SK-N-SH (cell line): ENCODE measurements at regions not wholly inside any gene's neighbourhood (a gene's known extent, or its start where the extent isn't known, plus 50 kb on each side); places are given as distances from the start of the nearest gene placed in this dataset.

Source experiments
- CTCF ChIA-PET: fragments of 300-600, 350-600 bp; formaldehyde crosslinking; extraction: SDS; loops from one replicate; lab custom pipeline; 2021; lab: Yijun Ruan, JAX
- POLR2A ChIA-PET: fragments of 350-600 bp; sonication (Branson Sonifier 250); formaldehyde crosslinking; extraction: SDS; loops from one replicate; lab custom pipeline; 2020; ENCODE audit warnings: antibody characterized with exemption, inconsistent platforms; lab: Yijun Ruan, JAX
- DNase-seq: peaks from one replicate; pipeline ENCODE4 v3.0.0; 2012
- H2AFZ ChIP-seq: fragments of 200-600 bp; sonication (generic); 2 replicates; pipeline ENCODE4 v1.8.1; 2016; ENCODE audit warnings: antibody characterized with exemption, mild to moderate bottlenecking, low read depth
- H3F3A ChIP-seq: fragments of 200-600 bp; sonication (generic); replicated peaks from 2 replicates; pipeline ENCODE3; 2016; ENCODE audit warnings: antibody characterized with exemption, mild to moderate bottlenecking; ENCODE audit not compliant: insufficient read depth
- H3K27ac ChIP-seq, 2 experiments: fragments of 200-500 bp in 1 of 2; fragments of 200-600 bp in 1 of 2; sonication (Bioruptor generic) in 1 of 2; sonication (generic), shearing (Covaris generic) in 1 of 2; 2 replicates each; pipeline versions ENCODE4 v1.5.1 to v1.6.1; 2014 to 2016; ENCODE audit warnings: low read depth in 2 of 2, inconsistent platforms in 1 of 2, low read length in 1 of 2, mild to moderate bottlenecking in 1 of 2, mixed read lengths in 1 of 2
- H3K27me3 ChIP-seq: fragments of 200-600 bp; sonication (generic), shearing (Covaris generic); 2 replicates; pipeline ENCODE4 v1.6.1; 2016; ENCODE audit warnings: mixed run types; ENCODE audit not compliant: insufficient read depth
- H3K36me3 ChIP-seq, 2 experiments: fragments of 200-500 bp in 1 of 2; fragments of 200-600 bp in 1 of 2; sonication (Bioruptor generic) in 1 of 2; sonication (generic) in 1 of 2; replicated peaks in 1 of 2; 2 replicates each; pipeline versions ENCODE3 to v1.5.1; 2014 to 2016; ENCODE audit warnings: low read length in 1 of 2, mild to moderate bottlenecking in 1 of 2; ENCODE audit not compliant: insufficient read depth in 2 of 2, control insufficient read depth in 1 of 2
- H3K4me1 ChIP-seq, 2 experiments: fragments of 200-500 bp in 1 of 2; fragments of 200-600 bp in 1 of 2; sonication (Bioruptor generic) in 1 of 2; sonication (generic), shearing (Covaris generic) in 1 of 2; 2 replicates each; pipeline versions ENCODE4 v1.5.1 to v1.6.1; 2014 to 2016; ENCODE audit warnings: low read depth in 1 of 2, low read length in 1 of 2, mixed run types in 1 of 2; ENCODE audit not compliant: insufficient read depth in 2 of 2, control insufficient read depth in 1 of 2
- H3K4me2 ChIP-seq: fragments of 200-600 bp; sonication (generic), shearing (Covaris generic); 2 replicates; pipeline ENCODE4 v1.6.1; 2017; ENCODE audit warnings: mixed run types
- H3K4me3 ChIP-seq, 2 experiments: fragments of 200-500 bp in 1 of 2; fragments of 200-600 bp in 1 of 2; sonication (Bioruptor generic) in 1 of 2; sonication (generic), shearing (Covaris generic) in 1 of 2; 2 replicates each; pipeline versions ENCODE4 v1.5.1 to v1.8.1; 2014 to 2016; ENCODE audit warnings: low read depth in 2 of 2, inconsistent platforms in 1 of 2, low read length in 1 of 2, mild to moderate bottlenecking in 1 of 2, mixed read lengths in 1 of 2, moderate library complexity in 1 of 2
- H3K79me2 ChIP-seq: fragments of 200-600 bp; sonication (generic); 2 replicates; pipeline ENCODE4 v1.8.1; 2017; ENCODE audit warnings: mild to moderate bottlenecking; ENCODE audit not compliant: insufficient read depth
- H3K9ac ChIP-seq: fragments of 200-600 bp; sonication (generic); 2 replicates; pipeline ENCODE4 v1.6.1; 2017; ENCODE audit warnings: mixed run types
- H3K9me2 ChIP-seq: fragments of 200-600 bp; sonication (generic); 2 replicates; pipeline ENCODE4 v1.6.1; 2017; ENCODE audit warnings: mixed run types
- H3K9me3 ChIP-seq: fragments of 200-600 bp; sonication (generic); 2 replicates; pipeline ENCODE4 v1.6.1; 2017; ENCODE audit warnings: mixed run types, mild to moderate bottlenecking, moderate library complexity
- H4K20me1 ChIP-seq: fragments of 200-600 bp; sonication (generic); 2 replicates; pipeline ENCODE4 v1.6.1; 2017; ENCODE audit warnings: mild to moderate bottlenecking, mixed run types; ENCODE audit not compliant: insufficient read depth
- JUND ChIP-seq: IDR thresholded peaks from 2 replicates; pipeline ENCODE4 v1.4.0; 2012
- MEF2A ChIP-seq: IDR thresholded peaks from 2 replicates; pipeline ENCODE4 v1.4.0; 2012; ENCODE audit warnings: low read depth, borderline replicate concordance
- NFIC ChIP-seq: IDR thresholded peaks from 2 replicates; pipeline ENCODE4 v1.4.0; 2012; ENCODE audit warnings: borderline replicate concordance
- POLR2AphosphoS5 ChIP-seq: IDR thresholded peaks from 2 replicates; pipeline ENCODE4 v1.6.1; 2012; ENCODE audit warnings: low read depth, low read length
- RAD21 ChIP-seq: IDR thresholded peaks from 2 replicates; pipeline ENCODE4 v1.6.1; 2012; ENCODE audit warnings: mild to moderate bottlenecking, low read length
- RCOR1 ChIP-seq: fragments of 150-350 bp; IDR thresholded peaks from 2 replicates; pipeline ENCODE4 v1.6.1; 2017; ENCODE audit warnings: antibody characterized with exemption, low read length
- SIN3A ChIP-seq: IDR thresholded peaks from 2 replicates; pipeline ENCODE4 v1.6.1; 2012; ENCODE audit warnings: low read depth, mild to moderate bottlenecking, low read length, moderate library complexity, borderline replicate concordance
- YY1 ChIP-seq: IDR thresholded peaks from 2 replicates; pipeline ENCODE4 v1.4.0; 2012; ENCODE audit warnings: low read depth, mild to moderate bottlenecking
- WGBS: methylation state at CpG from one replicate; pipeline ENCODE4 v1.1.6; 2017; ENCODE audit warnings: low lambda C conversion rate; 5-methylcytosine and 5-hydroxymethylcytosine counted together
- TF ChIP-seq, protein P1 (sequence below): IDR thresholded peaks from 2 replicates; pipeline ENCODE4 v1.6.1; 2012; ENCODE audit warnings: mild to moderate bottlenecking, low read depth, low read length, moderate library complexity
- TF ChIP-seq, protein P2 (sequence below): fragments of 200-600 bp; sonication (generic); IDR thresholded peaks from 2 replicates; pipeline ENCODE4 v1.6.1; 2017; ENCODE audit warnings: antibody characterized with exemption, mild to moderate bottlenecking, moderate library complexity

DNA sequence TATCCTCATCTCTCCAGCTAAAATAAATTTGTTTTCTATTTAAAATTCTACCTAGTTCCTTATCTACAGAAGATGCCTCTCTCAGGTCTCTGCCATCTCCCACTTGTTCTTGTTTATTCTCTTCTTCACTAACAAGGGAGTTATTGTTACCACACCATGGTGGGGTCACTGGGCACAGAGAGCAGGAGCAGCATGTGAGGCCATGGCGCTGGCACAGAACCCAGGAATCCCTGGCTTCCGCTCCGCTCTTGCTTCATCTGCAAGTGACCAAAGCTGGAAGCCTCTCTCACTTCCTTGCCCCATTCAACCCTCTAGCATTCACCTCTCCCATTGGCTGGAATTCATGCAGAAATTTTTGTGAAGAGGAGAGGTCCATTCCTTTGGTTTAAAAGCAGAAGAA lies 190.7 kb upstream of the NCAM1 start:
- 86% methylated on average over 3 of the region's 3 CpGs for WGBS
- DNase-seq: no peak
- no peak for TF ChIP-seq MEF2A
- TF ChIP-seq NFIC: no peak
- no peak for TF ChIP-seq RCOR1
- TF ChIP-seq, protein P1, sequence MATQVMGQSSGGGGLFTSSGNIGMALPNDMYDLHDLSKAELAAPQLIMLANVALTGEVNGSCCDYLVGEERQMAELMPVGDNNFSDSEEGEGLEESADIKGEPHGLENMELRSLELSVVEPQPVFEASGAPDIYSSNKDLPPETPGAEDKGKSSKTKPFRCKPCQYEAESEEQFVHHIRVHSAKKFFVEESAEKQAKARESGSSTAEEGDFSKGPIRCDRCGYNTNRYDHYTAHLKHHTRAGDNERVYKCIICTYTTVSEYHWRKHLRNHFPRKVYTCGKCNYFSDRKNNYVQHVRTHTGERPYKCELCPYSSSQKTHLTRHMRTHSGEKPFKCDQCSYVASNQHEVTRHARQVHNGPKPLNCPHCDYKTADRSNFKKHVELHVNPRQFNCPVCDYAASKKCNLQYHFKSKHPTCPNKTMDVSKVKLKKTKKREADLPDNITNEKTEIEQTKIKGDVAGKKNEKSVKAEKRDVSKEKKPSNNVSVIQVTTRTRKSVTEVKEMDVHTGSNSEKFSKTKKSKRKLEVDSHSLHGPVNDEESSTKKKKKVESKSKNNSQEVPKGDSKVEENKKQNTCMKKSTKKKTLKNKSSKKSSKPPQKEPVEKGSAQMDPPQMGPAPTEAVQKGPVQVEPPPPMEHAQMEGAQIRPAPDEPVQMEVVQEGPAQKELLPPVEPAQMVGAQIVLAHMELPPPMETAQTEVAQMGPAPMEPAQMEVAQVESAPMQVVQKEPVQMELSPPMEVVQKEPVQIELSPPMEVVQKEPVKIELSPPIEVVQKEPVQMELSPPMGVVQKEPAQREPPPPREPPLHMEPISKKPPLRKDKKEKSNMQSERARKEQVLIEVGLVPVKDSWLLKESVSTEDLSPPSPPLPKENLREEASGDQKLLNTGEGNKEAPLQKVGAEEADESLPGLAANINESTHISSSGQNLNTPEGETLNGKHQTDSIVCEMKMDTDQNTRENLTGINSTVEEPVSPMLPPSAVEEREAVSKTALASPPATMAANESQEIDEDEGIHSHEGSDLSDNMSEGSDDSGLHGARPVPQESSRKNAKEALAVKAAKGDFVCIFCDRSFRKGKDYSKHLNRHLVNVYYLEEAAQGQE: no peak
- no peak for TF ChIP-seq YY1
- no peak for TF ChIP-seq RAD21
- TF ChIP-seq, protein P2, sequence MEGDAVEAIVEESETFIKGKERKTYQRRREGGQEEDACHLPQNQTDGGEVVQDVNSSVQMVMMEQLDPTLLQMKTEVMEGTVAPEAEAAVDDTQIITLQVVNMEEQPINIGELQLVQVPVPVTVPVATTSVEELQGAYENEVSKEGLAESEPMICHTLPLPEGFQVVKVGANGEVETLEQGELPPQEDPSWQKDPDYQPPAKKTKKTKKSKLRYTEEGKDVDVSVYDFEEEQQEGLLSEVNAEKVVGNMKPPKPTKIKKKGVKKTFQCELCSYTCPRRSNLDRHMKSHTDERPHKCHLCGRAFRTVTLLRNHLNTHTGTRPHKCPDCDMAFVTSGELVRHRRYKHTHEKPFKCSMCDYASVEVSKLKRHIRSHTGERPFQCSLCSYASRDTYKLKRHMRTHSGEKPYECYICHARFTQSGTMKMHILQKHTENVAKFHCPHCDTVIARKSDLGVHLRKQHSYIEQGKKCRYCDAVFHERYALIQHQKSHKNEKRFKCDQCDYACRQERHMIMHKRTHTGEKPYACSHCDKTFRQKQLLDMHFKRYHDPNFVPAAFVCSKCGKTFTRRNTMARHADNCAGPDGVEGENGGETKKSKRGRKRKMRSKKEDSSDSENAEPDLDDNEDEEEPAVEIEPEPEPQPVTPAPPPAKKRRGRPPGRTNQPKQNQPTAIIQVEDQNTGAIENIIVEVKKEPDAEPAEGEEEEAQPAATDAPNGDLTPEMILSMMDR: no peak
- no peak for TF ChIP-seq JUND
- no peak for TF ChIP-seq POLR2AphosphoS5
- TF ChIP-seq SIN3A: no peak
- H2AFZ ChIP-seq: no peak overlapping the region
- POLR2A ChIA-PET: no interaction called here
- H3K4me1 ChIP-seq: peaks cover 0 to 12% of the 10 kb centered on the region in 2 experiments; a peak in 2 of 4 replicates
- no peak overlapping the region for H3K4me2 ChIP-seq
- no peak overlapping the region for H3K4me3 ChIP-seq
- no peaks in the 10 kb centered on the region for H3K79me2 ChIP-seq
- no peaks in the 10 kb centered on the region for H3F3A ChIP-seq
- no peaks in the 10 kb centered on the region for H3K36me3 ChIP-seq
- H3K9me3 ChIP-seq: no peaks in the 10 kb centered on the region
- H3K9ac ChIP-seq: no peak overlapping the region
- no peaks in the 10 kb centered on the region for H3K27me3 ChIP-seq
- H4K20me1 ChIP-seq: no peaks in the 10 kb centered on the region
- no peak overlapping the region for H3K27ac ChIP-seq
- no peaks in the 10 kb centered on the region for H3K9me2 ChIP-seq
- CTCF ChIA-PET: interaction anchor here (0.8 kb wide), 1 partner anchor 11 kb away, joined by 3 read pairs; no protein-coding TSS in a partner anchor

DNA sequence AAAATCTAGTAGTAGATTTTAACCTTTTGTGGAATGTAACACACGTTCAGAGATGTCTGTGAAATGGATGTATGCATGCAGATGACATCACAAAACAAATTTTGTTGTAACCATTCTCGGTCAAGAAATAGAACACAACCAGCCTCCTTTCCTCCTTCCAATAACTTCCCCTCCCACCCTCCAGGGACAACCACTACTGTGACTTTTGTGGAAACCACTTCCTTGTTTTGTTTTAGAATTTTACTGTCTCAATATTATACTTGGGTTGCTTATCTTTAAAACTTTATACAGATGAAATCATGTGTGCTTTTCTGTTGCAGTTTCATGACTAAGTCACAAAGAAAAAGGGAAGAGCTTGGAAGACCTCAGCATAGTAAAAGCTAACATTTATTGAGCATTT lies 189.4 kb upstream of the NCAM1 start:
- no peaks in the 10 kb centered on the region for H3K27me3 ChIP-seq
- POLR2A ChIA-PET: no interaction called here
- H3K4me3 ChIP-seq: no peak overlapping the region
- H3K9me2 ChIP-seq: no peaks in the 10 kb centered on the region
- no peak overlapping the region for H3K27ac ChIP-seq
- no peaks in the 10 kb centered on the region for H3F3A ChIP-seq
- CTCF ChIA-PET: no interaction called here
- no peaks in the 10 kb centered on the region for H3K79me2 ChIP-seq
- H3K4me1 ChIP-seq: peaks cover 0 to 20% of the 10 kb centered on the region in 2 experiments; a peak in 2 of 4 replicates
- 77% methylated on average over 2 of the region's 2 CpGs for WGBS
- H3K36me3 ChIP-seq: no peaks in the 10 kb centered on the region
- no peak for DNase-seq
- TF ChIP-seq RAD21: no peak
- H3K9me3 ChIP-seq: no peaks in the 10 kb centered on the region
- H3K9ac ChIP-seq: no peak overlapping the region
- H2AFZ ChIP-seq: no peak overlapping the region
- H4K20me1 ChIP-seq: no peaks in the 10 kb centered on the region
- no peak overlapping the region for H3K4me2 ChIP-seq
